Prostate gland (tissue), 2 donors: ENCODE measurements at regions not wholly inside any gene's neighbourhood (a gene's known extent, or its start where the extent isn't known, plus 50 kb on each side); places are given as distances from the start of the nearest gene placed in this dataset.

Experiments
- DNase-seq: peaks from one replicate; pipeline ENCODE4 v3.0.0-alpha.2; 2019; ENCODE audit warnings: low spot score
- H3K27ac ChIP-seq, 2 donors: fragments of 200-600 bp; sonication (generic); 2 replicates each; pipeline ENCODE4 v1.5.1; 2017 to 2019
- H3K27me3 ChIP-seq: fragments of 200-600 bp; sonication (generic); replicated peaks from 2 replicates; pipeline ENCODE4 v1.5.1; 2019; ENCODE audit not compliant: insufficient read depth
- H3K36me3 ChIP-seq, 2 donors: fragments of 200-600 bp; sonication (generic); 1 replicate in 1 of 2; 2 replicates in 1 of 2; pipeline versions ENCODE4 v1.5.1 to v1.8.1; 2017 to 2019
- H3K4me1 ChIP-seq: fragments of 200-600 bp; sonication (generic); replicated peaks from 2 replicates; pipeline ENCODE4 v1.5.1; 2019
- H3K4me3 ChIP-seq, 2 donors: fragments of 200-600 bp; sonication (generic); 2 replicates each; pipeline ENCODE4 v1.5.1; 2017 to 2019
- H3K9me3 ChIP-seq: fragments of 200-600 bp; sonication (generic); 2 replicates; pipeline ENCODE4 v1.5.1; 2017
- CTCF ChIP-seq, 4 experiments: fragments of 200-600 bp in 2 of 4; fragments of 450-650 bp in 2 of 4; sonication (generic) in 2 of 4; IDR thresholded peaks; 1 replicate in 3 of 4; 2 replicates in 1 of 4; pipeline ENCODE4 v1.5.1; 2016 to 2019; ENCODE audit warnings: antibody characterized with exemption in 4 of 4, mild to moderate bottlenecking in 2 of 4, moderate library complexity in 2 of 4
- POLR2A ChIP-seq: fragments of 450-650 bp; IDR thresholded peaks from one replicate; pipeline ENCODE4 v1.6.1; 2016; ENCODE audit warnings: antibody characterized with exemption, mild to moderate bottlenecking
- POLR2AphosphoS5 ChIP-seq: sonication (generic); formaldehyde crosslinking; IDR thresholded peaks from one replicate; pipeline ENCODE4 v1.6.1; 2017; ENCODE audit warnings: antibody characterized with exemption
- WGBS: methylation state at CpG from one replicate; pipeline ENCODE4 v1.1.5; 2018; 5-methylcytosine and 5-hydroxymethylcytosine counted together
- intact Hi-C: fragments of 100-400 bp; cut with DNase I; formaldehyde crosslinking; loops from one replicate; pipeline ENCODE4 v1.14.2; 2022

GRCh38 chr15:93158097-93158900 is 69.3 kb upstream of the RGMA start:
- 88% methylated on average over 13 of the region's 13 CpGs for WGBS
- TF ChIP-seq CTCF (IDR thresholded peaks at IDR 0.05) = no peak
- no peak for TF ChIP-seq POLR2AphosphoS5
- no peak for TF ChIP-seq POLR2A
- no peak for DNase-seq
- Histone ChIP-seq H3K36me3 (no peaks in the 10 kb centered on the region), H3K4me3 (no peak overlapping the region), H3K9me3 (no peaks in the 10 kb centered on the region), H3K4me1 (peaks cover under 1% of the 10 kb centered on the region), H3K27ac (no peak overlapping the region), H3K27me3 (no peaks in the 10 kb centered on the region)
- intact Hi-C loops = no loop called here

- TF ChIP-seq CTCF (IDR thresholded peaks at IDR 0.05) = no peak
- no peak for TF ChIP-seq POLR2A
- TF ChIP-seq POLR2AphosphoS5 = no peak
- intact Hi-C loops = no loop called here
- no peak overlapping the region for H3K27ac ChIP-seq
These were observed 65.7 kb upstream of the RGMA start for GRCh38 chr15:93154666-93155065.

GRCh38 chr15:93152951-93153350 is 63.9 kb upstream of the RGMA start:
- Histone ChIP-seq H3K9me3 (no peaks in the 10 kb centered on the region), H3K27ac (no peak overlapping the region), H3K27me3 (no peaks in the 10 kb centered on the region), H3K4me3 (no peak overlapping the region), H3K36me3 (no peaks in the 10 kb centered on the region), H3K4me1 (peaks cover 3% of the 10 kb centered on the region)
- peak; percentile 85 for TF ChIP-seq POLR2AphosphoS5
- no peak for TF ChIP-seq CTCF (IDR thresholded peaks at IDR 0.05)
- no peak for TF ChIP-seq POLR2A
- 5% methylated on average over 6 of the region's 6 CpGs for WGBS
- intact Hi-C loops = no loop called here
- DNase-seq = peak; percentile 89

More at GRCh38 chr15:93154666-93155065, 65.7 kb upstream of the RGMA start:
- Histone ChIP-seq H3K36me3 (no peaks in the 10 kb centered on the region), H3K4me1 (peaks cover 3% of the 10 kb centered on the region), H3K4me3 (no peak overlapping the region), H3K27me3 (no peaks in the 10 kb centered on the region), H3K9me3 (no peaks in the 10 kb centered on the region)
- no peak for DNase-seq
- WGBS = 62% methylated on average over 5 of the region's 5 CpGs

GRCh38 chr15:93152360-93152759 is 63.3 kb upstream of the RGMA start:
- no peak for DNase-seq
- 46% methylated on average over 5 of the region's 5 CpGs for WGBS
- Histone ChIP-seq H3K4me1 (peaks cover 3% of the 10 kb centered on the region), H3K36me3 (no peaks in the 10 kb centered on the region), H3K27me3 (no peaks in the 10 kb centered on the region), H3K27ac (no peak overlapping the region), H3K4me3 (no peak overlapping the region), H3K9me3 (no peaks in the 10 kb centered on the region)
- intact Hi-C loops = no loop called here
- TF ChIP-seq CTCF (IDR thresholded peaks at IDR 0.05) (no peak), POLR2A (no peak), POLR2AphosphoS5 (no peak)
